Thoracic aorta (tissue), 2 donors: ENCODE measurements at regions not wholly inside any gene's neighbourhood (a gene's known extent, or its start where the extent isn't known, plus 50 kb on each side); places are given as distances from the start of the nearest gene placed in this dataset.

Experiments used
- ATAC-seq: fragments of 150-250 bp; one replicate; pipeline ENCODE4 v1.8.0; 2017; ENCODE audit warnings: low read depth; ENCODE audit not compliant: insufficient number of reproducible peaks, low FRiP score
- DNase-seq: peaks from one replicate; pipeline ENCODE4 v3.0.0-alpha.2; 2020; ENCODE audit warnings: low spot score
- H3K27ac ChIP-seq, 2 donors: fragments of 200-600 bp; sonication (generic); 1 replicate in 1 of 2; 2 replicates in 1 of 2; pipeline ENCODE4 v1.5.1; 2016; ENCODE audit warnings: mild to moderate bottlenecking in 2 of 2, moderate library complexity in 2 of 2
- H3K27me3 ChIP-seq: fragments of 200-600 bp; sonication (generic); replicated peaks from 2 replicates; pipeline ENCODE4 v1.6.0; 2016; ENCODE audit warnings: mild to moderate bottlenecking; ENCODE audit not compliant: insufficient read depth
- H3K36me3 ChIP-seq: fragments of 200-600 bp; sonication (generic); one replicate; pipeline ENCODE4 v1.5.1; 2016
- H3K4me1 ChIP-seq, 2 donors: fragments of 200-600 bp; sonication (generic); 1 replicate in 1 of 2; 2 replicates in 1 of 2; pipeline versions ENCODE4 v1.5.1 to v1.6.0; 2016; ENCODE audit warnings: low read depth in 2 of 2, mild to moderate bottlenecking in 1 of 2; ENCODE audit not compliant: control insufficient read depth in 1 of 2
- H3K4me3 ChIP-seq: fragments of 200-600 bp; sonication (generic); 2 replicates; pipeline ENCODE4 v1.5.1; 2016; ENCODE audit warnings: mild to moderate bottlenecking
- H3K9me3 ChIP-seq: fragments of 200-600 bp; sonication (generic); 2 replicates; pipeline ENCODE4 v1.5.1; 2016
- TF ChIP-seq, protein P1 (sequence below): fragments of 200-600 bp; sonication (generic); IDR thresholded peaks from one replicate; pipeline ENCODE4 v1.5.1; 2019; ENCODE audit warnings: antibody characterized with exemption

DNA sequence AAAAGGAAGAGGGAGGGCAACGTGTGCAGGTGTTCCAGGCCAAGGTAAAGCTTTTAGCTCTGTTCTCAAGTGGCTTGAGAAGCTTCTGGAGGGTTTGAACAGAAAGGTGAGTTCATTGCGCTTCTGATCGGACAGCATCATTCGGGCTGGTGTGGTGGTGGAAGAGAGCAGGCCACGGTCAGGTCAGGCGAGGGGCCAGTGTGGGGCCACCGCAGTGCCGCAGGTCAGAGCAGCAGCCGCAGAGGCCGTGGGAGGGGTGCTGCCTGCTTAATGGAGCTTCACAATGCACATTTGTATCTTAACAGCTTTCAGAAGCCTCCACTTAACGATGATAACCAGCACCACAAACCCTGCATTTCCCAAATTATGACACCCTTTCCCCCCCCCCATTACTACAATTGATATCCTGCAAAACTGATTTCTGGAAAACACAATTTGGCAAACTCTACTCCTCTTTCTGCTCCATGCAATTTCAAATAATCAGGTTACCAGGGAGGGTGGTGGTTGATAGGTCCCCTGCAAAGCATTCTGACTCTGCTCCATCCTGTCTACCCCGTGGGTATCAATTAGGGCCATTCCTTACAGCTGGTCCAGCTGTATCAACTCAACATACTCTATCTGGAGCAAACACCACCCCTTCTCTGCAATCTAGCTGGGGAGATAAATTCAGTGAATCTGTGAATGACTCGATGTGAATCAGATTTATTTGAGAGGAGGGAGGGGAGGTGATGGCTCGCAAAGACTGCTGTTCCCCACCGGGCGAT lies 162.9 kb downstream of the ACTR3B start:
- Histone ChIP-seq H3K27ac (no peak overlapping the region), H3K4me1 (no peaks in the 10 kb centered on the region), H3K9me3 (no peaks in the 10 kb centered on the region), H3K4me3 (no peak overlapping the region), H3K36me3 (no peaks in the 10 kb centered on the region), H3K27me3 (no peaks in the 10 kb centered on the region)
- no peak for ATAC-seq
- TF ChIP-seq, protein P1, sequence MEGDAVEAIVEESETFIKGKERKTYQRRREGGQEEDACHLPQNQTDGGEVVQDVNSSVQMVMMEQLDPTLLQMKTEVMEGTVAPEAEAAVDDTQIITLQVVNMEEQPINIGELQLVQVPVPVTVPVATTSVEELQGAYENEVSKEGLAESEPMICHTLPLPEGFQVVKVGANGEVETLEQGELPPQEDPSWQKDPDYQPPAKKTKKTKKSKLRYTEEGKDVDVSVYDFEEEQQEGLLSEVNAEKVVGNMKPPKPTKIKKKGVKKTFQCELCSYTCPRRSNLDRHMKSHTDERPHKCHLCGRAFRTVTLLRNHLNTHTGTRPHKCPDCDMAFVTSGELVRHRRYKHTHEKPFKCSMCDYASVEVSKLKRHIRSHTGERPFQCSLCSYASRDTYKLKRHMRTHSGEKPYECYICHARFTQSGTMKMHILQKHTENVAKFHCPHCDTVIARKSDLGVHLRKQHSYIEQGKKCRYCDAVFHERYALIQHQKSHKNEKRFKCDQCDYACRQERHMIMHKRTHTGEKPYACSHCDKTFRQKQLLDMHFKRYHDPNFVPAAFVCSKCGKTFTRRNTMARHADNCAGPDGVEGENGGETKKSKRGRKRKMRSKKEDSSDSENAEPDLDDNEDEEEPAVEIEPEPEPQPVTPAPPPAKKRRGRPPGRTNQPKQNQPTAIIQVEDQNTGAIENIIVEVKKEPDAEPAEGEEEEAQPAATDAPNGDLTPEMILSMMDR: no peak
- no peak for DNase-seq

DNA sequence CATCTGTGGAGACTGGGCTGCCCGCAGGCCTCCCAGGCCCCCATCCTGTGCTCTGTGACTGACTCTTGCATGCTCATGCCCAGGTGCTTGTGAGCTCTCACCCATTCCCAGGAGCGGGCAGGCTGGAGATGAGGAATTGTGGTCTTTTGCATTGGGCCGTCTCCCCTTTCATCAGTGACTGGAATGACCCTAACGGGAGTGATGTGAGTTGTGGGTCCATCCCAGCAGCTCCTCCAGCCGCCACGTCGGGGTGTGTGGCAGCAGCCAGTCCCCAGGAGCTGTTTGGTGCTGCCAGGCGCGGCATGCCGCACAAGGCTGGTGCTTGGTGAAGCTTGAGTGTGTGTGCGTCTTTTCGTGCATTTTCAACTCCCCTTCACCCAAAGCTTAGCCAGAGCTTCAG lies 164.2 kb downstream of the ACTR3B start:
- H3K9me3 ChIP-seq: no peaks in the 10 kb centered on the region
- no peak overlapping the region for H3K27ac ChIP-seq
- TF ChIP-seq, protein P1: no peak
- no peaks in the 10 kb centered on the region for H3K36me3 ChIP-seq
- no peaks in the 10 kb centered on the region for H3K4me1 ChIP-seq
- H3K4me3 ChIP-seq: no peak overlapping the region
- H3K27me3 ChIP-seq: no peaks in the 10 kb centered on the region
- DNase-seq (no peak), ATAC-seq (no peak)

DNA sequence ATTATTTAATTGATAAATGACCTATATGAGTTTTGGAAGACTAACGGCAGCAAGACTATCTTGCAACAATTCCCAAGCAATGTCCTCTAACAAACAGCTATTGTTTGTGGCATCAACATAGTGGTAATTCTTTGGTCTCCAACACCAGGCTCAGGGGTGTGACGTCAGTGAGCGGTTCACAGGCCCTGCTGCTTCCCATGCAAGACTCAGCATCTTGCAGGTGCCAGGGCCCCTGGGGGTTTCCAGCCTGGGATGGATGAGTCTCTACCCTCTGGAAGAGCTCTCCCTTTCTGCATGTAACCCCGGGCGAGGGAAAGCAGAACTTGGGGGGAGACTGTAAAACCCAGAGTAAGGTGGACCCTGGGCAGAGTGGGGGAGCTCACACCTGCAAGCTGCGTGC lies 164.7 kb downstream of the ACTR3B start:
- no peak overlapping the region for H3K4me3 ChIP-seq
- no peaks in the 10 kb centered on the region for H3K27me3 ChIP-seq
- no peak overlapping the region for H3K27ac ChIP-seq
- no peaks in the 10 kb centered on the region for H3K4me1 ChIP-seq
- DNase-seq (no peak), ATAC-seq (no peak)
- no peaks in the 10 kb centered on the region for H3K36me3 ChIP-seq
- H3K9me3 ChIP-seq: no peaks in the 10 kb centered on the region
- TF ChIP-seq, protein P1: no peak

DNA sequence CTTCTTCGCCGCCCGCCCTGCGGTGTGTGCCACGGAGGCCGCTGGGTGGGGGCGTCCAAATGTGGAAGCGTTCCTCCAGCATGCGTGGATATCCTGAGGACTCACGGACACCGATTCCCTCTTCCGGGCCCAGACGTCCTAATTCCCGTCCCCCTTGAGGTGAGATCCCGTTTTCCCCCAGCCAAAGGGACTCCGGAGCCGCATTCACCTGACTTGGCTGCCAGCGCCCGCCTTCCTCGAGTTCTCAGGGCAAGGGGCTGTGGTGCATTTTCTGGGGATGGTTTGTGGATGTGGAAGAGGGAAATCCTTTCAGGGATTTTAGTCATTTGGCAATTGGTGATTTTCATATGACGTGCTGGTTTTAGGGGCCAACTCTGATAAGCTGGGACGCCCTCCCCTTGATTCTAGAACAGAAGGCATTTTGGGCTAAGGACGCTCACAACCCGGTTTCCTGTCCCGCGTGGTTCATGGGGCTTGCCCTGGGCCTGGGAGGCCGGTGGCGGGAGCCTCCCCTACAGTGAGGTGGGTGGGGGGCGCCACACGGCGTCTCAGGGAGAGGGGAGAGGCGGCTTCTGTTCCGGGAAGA lies 165.4 kb downstream of the ACTR3B start:
- ATAC-seq (no peak), DNase-seq (no peak)
- Histone ChIP-seq H3K27me3 (no peaks in the 10 kb centered on the region), H3K27ac (no peak overlapping the region), H3K9me3 (no peaks in the 10 kb centered on the region), H3K4me1 (no peaks in the 10 kb centered on the region), H3K4me3 (peak overlapping the region; percentile 42), H3K36me3 (no peaks in the 10 kb centered on the region)
- TF ChIP-seq, protein P1: no peak

DNA sequence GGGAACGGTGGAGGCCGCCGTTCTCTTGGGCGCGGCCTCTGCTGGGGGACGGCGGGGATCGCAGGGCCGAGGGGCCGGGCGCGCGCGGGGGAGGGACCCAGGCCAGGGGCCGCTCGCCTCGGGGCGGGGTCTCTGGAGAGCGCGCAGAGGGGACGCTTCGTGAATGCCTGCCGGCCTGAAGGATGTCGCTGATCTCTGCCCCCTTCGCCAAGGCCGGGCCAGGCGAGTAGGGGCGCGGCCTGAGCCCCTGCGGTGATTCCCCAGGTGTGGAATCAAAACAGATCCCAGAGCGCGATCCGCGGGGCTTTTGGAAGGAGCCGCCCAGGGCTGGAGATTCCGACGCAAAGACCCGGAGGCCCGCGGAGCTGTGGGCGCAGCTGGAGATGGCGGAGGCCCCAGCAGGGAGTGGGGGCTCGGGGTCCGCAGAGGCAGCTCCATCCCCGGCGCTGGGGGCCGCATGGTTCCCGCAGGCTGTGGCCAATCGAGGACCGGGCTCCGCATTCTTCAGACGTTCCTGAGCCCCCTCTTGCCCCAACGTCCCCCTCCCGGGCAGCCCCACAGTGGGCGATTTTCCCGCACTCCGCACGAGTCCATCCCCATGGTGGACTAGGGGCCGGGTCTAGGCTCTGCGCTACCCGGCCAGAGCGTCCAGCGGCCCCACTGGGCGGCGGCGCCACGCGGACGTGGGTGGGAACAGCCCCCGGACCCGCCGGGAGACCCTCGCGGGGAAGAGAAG lies 166.0 kb downstream of the ACTR3B start:
- no peaks in the 10 kb centered on the region for H3K27me3 ChIP-seq

More for the DNA sequence above, 166.0 kb downstream of the ACTR3B start:
- ATAC-seq (no peak), DNase-seq (no peak)
- no peaks in the 10 kb centered on the region for H3K36me3 ChIP-seq
- TF ChIP-seq, protein P1: no peak
- peak overlapping the region; percentile 42 for H3K4me3 ChIP-seq
- H3K27ac ChIP-seq: no peak overlapping the region
- no peaks in the 10 kb centered on the region for H3K9me3 ChIP-seq
- no peaks in the 10 kb centered on the region for H3K4me1 ChIP-seq
